PC-3 (cell line): ENCODE measurements at regions not wholly inside any gene's neighbourhood (a gene's known extent, or its start where the extent isn't known, plus 50 kb on each side); places are given as distances from the start of the nearest gene placed in this dataset.
"Not testable (repeated sequence)": the region's sequence is repeated elsewhere in the genome, so short reads cannot be mapped to it uniquely, and the experiment has no call there.

Source experiments
- ATAC-seq: fragments of 200-7000 bp; cut with Tn5 transposase; 2 replicates; pipeline ENCODE4 v1.9.1; 2020; ENCODE audit warnings: mild to moderate bottlenecking, moderate library complexity
- BruUV-seq: library from RNA; stranded (reverse); fragments of 400-500 nt; replicated peaks from 2 replicates; lab custom pipeline; 2021; lab: Mats Ljungman, UMichigan
- CTCF ChIA-PET: fragments of 300-600 bp; sonication (Branson Sonifier 250); formaldehyde crosslinking; loops from one replicate; lab custom pipeline; 2022; ENCODE audit warnings: antibody characterized with exemption; lab: Charles Lee
- POLR2A ChIA-PET: fragments of 300-600 bp; sonication (Branson Sonifier 250); formaldehyde crosslinking; loops from one replicate; lab custom pipeline; 2022; ENCODE audit warnings: antibody characterized with exemption; ENCODE audit not compliant: unreplicated experiment; lab: Charles Lee
- DNase-seq: peaks from one replicate; pipeline ENCODE4 v3.0.0-alpha.2; 2015
- H2AFZ ChIP-seq: fragments of 300-600 bp; sonication (generic); 2 replicates; pipeline ENCODE4 v1.6.0; 2016; ENCODE audit warnings: antibody characterized with exemption, low read length
- H3F3A ChIP-seq: fragments of 300-600 bp; sonication (generic); one replicate; pipeline ENCODE4 v1.6.0; 2017; ENCODE audit warnings: antibody characterized with exemption, low read length, control low read depth, mild to moderate bottlenecking; ENCODE audit not compliant: unreplicated experiment
- H3K27ac ChIP-seq: fragments of 300-600 bp; sonication (generic); 2 replicates; pipeline ENCODE4 v1.5.1; 2016; ENCODE audit warnings: mild to moderate bottlenecking, low read length
- H3K27me3 ChIP-seq: fragments of 300-600 bp; sonication (generic); 2 replicates; pipeline ENCODE4 v1.6.1; 2016; ENCODE audit warnings: low read length, mixed read lengths
- H3K36me3 ChIP-seq: fragments of 300-600 bp; sonication (generic); 2 replicates; pipeline ENCODE4 v1.6.1; 2016; ENCODE audit warnings: low read depth, mixed run types, low read length, mixed read lengths
- H3K4me1 ChIP-seq: fragments of 300-600 bp; sonication (generic); 2 replicates; pipeline ENCODE4 v1.5.1; 2016; ENCODE audit warnings: low read length; ENCODE audit not compliant: insufficient read depth
- H3K4me2 ChIP-seq: fragments of 300-600 bp; sonication (generic); 2 replicates; pipeline ENCODE4 v1.6.0; 2016; ENCODE audit warnings: low read length
- H3K4me3 ChIP-seq: fragments of 300-600 bp; sonication (generic); 2 replicates; pipeline ENCODE4 v1.5.1; 2016; ENCODE audit warnings: mild to moderate bottlenecking, low read length, mixed read lengths
- H3K79me2 ChIP-seq: fragments of 300-600 bp; sonication (generic); 2 replicates; pipeline ENCODE4 v1.6.1; 2017; ENCODE audit warnings: low read length, mixed read lengths
- H3K9ac ChIP-seq: fragments of 300-600 bp; sonication (generic); 2 replicates; pipeline ENCODE4 v1.6.0; 2016; ENCODE audit warnings: mild to moderate bottlenecking, low read length
- H3K9me2 ChIP-seq: fragments of 300-600 bp; sonication (generic); replicated peaks from 2 replicates; pipeline ENCODE4 v1.6.1; 2016; ENCODE audit warnings: mixed run types, low read length, mixed read lengths
- H3K9me3 ChIP-seq: fragments of 300-600 bp; sonication (generic); 2 replicates; pipeline ENCODE4 v1.6.1; 2016; ENCODE audit warnings: low read length, mixed read lengths
- H4K20me1 ChIP-seq: fragments of 300-600 bp; sonication (generic); 2 replicates; pipeline ENCODE4 v1.6.1; 2016; ENCODE audit warnings: low read length, mixed read lengths
- CTCF ChIP-seq: fragments of 300-600 bp; sonication (generic); conservative IDR thresholded peaks from 2 replicates; pipeline ENCODE4 v1.5.1; 2017; ENCODE audit warnings: antibody characterized with exemption, low read depth, mild to moderate bottlenecking, low read length
- EZH2 ChIP-seq: fragments of 300-600 bp; sonication (generic); IDR thresholded peaks from one replicate; pipeline ENCODE4 v1.6.1; 2017; ENCODE audit warnings: antibody characterized with exemption, mild to moderate bottlenecking, low read length; ENCODE audit not compliant: unreplicated experiment
- EZH2phosphoT487 ChIP-seq: fragments of 300-600 bp; sonication (generic); IDR thresholded peaks from 2 replicates; pipeline ENCODE4 v1.6.1; 2018; ENCODE audit warnings: mild to moderate bottlenecking, antibody characterized with exemption, low read length, borderline replicate concordance
- intact Hi-C: fragments of 100-400 bp; cut with micrococcal nuclease; formaldehyde crosslinking; loops from 2 replicates; pipeline ENCODE4 v1.9.0; 2023

- no TSS peak for BruUV-seq
- H3K4me3 ChIP-seq: no peak overlapping the region
- no peaks in the 10 kb centered on the region for H4K20me1 ChIP-seq
- H3F3A ChIP-seq: no peaks in the 10 kb centered on the region
- no peaks in the 10 kb centered on the region for H3K9me3 ChIP-seq
- no peaks in the 10 kb centered on the region for H3K9me2 ChIP-seq
- TF ChIP-seq EZH2phosphoT487 (no peak), EZH2 (no peak), CTCF (no peak)
- ATAC-seq (no peak), DNase-seq (no peak)
- no peaks in the 10 kb centered on the region for H3K36me3 ChIP-seq
- intact Hi-C loops: no loop called here
- H3K4me1 ChIP-seq: peaks cover 10% of the 10 kb centered on the region; the same call in 1 of the 2 replicates
- H3K27ac ChIP-seq: no peak overlapping the region
- POLR2A ChIA-PET: no interaction called here
- no peaks in the 10 kb centered on the region for H3K27me3 ChIP-seq
- CTCF ChIA-PET: no interaction called here
- no peaks in the 10 kb centered on the region for H3K79me2 ChIP-seq
- no peak overlapping the region for H3K4me2 ChIP-seq
- no peak overlapping the region for H3K9ac ChIP-seq
- H2AFZ ChIP-seq: no peak overlapping the region
Observed at GRCh38 chr15:35958975-35959374, 413.0 kb upstream of the DPH6 start.

- H3K4me2 ChIP-seq: no peak overlapping the region
- ATAC-seq (no peak), DNase-seq (no peak)
- no peaks in the 10 kb centered on the region for H3K9me2 ChIP-seq
- H3F3A ChIP-seq: no peaks in the 10 kb centered on the region
- H3K36me3 ChIP-seq: no peaks in the 10 kb centered on the region
- no peak overlapping the region for H3K4me3 ChIP-seq
- intact Hi-C loops: no loop called here
- no peaks in the 10 kb centered on the region for H3K27me3 ChIP-seq
- H3K27ac ChIP-seq: no peak overlapping the region
- no peak overlapping the region for H3K9ac ChIP-seq
- no TSS peak for BruUV-seq
- ChIA-PET POLR2A (no interaction called here), CTCF (no interaction called here)
- H2AFZ ChIP-seq: no peak overlapping the region
- no peaks in the 10 kb centered on the region for H3K79me2 ChIP-seq
- TF ChIP-seq EZH2phosphoT487 (no peak), CTCF (no peak), EZH2 (no peak)
- H3K9me3 ChIP-seq: no peaks in the 10 kb centered on the region
- no peaks in the 10 kb centered on the region for H3K4me1 ChIP-seq
- H4K20me1 ChIP-seq: no peaks in the 10 kb centered on the region
Observed at GRCh38 chr15:35963326-35963725, 417.4 kb upstream of the DPH6 start.

- ChIA-PET POLR2A (no interaction called here), CTCF (no interaction called here)
- Histone ChIP-seq H3K4me3 (no peak overlapping the region), H2AFZ (no peak overlapping the region), H3F3A (no peaks in the 10 kb centered on the region), H3K79me2 (no peaks in the 10 kb centered on the region), H3K27ac (no peak overlapping the region), H3K4me2 (no peak overlapping the region), H3K9me3 (no peaks in the 10 kb centered on the region), H3K27me3 (no peaks in the 10 kb centered on the region), H3K9ac (no peak overlapping the region), H3K9me2 (no peaks in the 10 kb centered on the region), H4K20me1 (no peaks in the 10 kb centered on the region), H3K36me3 (no peaks in the 10 kb centered on the region), H3K4me1 (no peaks in the 10 kb centered on the region)
- no peak for DNase-seq
- intact Hi-C loops: no loop called here
- ATAC-seq: no peak
- BruUV-seq: no TSS peak
- TF ChIP-seq EZH2phosphoT487 (no peak), EZH2 (no peak), CTCF (no peak)
Observed at GRCh38 chr15:35966781-35967180, 420.8 kb upstream of the DPH6 start.

GRCh38 chr15:35967968-35968367 is 422.0 kb upstream of the DPH6 start:
- H3K4me1 ChIP-seq, H3K27me3 ChIP-seq, ATAC-seq, DNase-seq, H3K4me2 ChIP-seq, POLR2A ChIA-PET, H3K36me3 ChIP-seq, H3K4me3 ChIP-seq, BruUV-seq, H3K9me3 ChIP-seq, H3K9ac ChIP-seq, CTCF ChIA-PET, intact Hi-C loops, H3K79me2 ChIP-seq, H4K20me1 ChIP-seq, H3F3A ChIP-seq, H2AFZ ChIP-seq, H3K27ac ChIP-seq, H3K9me2 ChIP-seq: not testable (repeated sequence)
